ENCODE measurements at regions not wholly inside any gene's neighbourhood (a gene's known extent, or its start where the extent isn't known, plus 50 kb on each side); places are given as distances from the start of the nearest gene placed in this dataset.
A peak's percentile ranks its signal among the peaks of the same experiment; 100 is the strongest.
"Not testable (repeated sequence)": the region's sequence is repeated elsewhere in the genome, so short reads cannot be mapped to it uniquely, and the experiment has no call there.

DNA sequence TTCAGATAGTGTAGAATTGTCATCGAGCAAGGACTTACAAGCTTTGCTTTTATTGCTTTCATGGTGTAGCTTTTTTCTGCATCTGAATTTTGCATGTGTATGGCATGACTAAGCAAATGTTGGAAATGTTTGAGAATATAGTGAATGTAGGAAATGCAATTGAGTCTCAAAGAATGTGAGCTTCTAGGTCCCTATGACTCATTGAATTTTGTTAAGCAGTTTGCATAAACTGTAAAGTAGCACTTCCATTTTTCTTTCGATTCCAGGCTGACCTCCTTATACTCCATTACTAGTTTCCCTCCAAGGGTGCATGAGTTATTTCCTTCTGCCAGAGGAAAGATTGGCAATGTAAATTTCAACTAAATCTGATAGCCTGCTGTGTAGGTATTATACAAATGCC, 619.2 kb downstream of the DIPK2A start:
- H3K36me3 ChIP-seq (ENCODE audit: control insufficient read depth, insufficient read depth, low read length), result no peaks in the 10 kb centered on the region
- H3K27me3 ChIP-seq (ENCODE audit: control insufficient read depth, insufficient read depth, low read length), result no peaks in the 10 kb centered on the region
- no peak overlapping the region for H3K4me3 ChIP-seq (ENCODE audit: low read length)
- WGBS (ENCODE audit: insufficient coverage, low lambda C conversion rate), result 94% methylated on average over 2 of the region's 2 CpGs
- DNase-seq, result no peak
- H3K4me1 ChIP-seq (ENCODE audit: control insufficient read depth, insufficient read depth, low read length), result no peaks in the 10 kb centered on the region
- no peaks in the 10 kb centered on the region for H3K9me3 ChIP-seq (ENCODE audit: control insufficient read depth, low read depth, low read length)
- no peak overlapping the region for H3K27ac ChIP-seq (ENCODE audit: low read length)

DNA sequence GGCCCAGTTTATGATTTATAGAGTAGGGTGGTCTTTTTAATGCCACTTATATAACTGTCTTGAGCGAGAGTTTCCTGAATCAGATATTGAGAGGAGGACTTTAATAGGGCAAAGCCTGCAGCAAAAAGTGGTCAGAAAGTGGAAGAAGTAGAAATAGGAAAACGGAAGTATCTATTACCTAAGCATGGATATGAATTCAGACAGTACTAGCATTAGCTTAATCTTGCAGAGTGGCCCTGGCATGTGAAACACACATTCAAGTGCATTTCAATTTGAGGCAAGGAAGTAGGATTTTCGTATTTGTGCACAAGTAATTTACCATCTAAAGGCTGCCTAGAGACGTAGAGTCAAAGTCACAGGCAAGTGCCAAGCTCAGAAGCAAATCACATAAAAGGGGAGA, 622.3 kb downstream of the DIPK2A start:
- no peaks in the 10 kb centered on the region for H3K36me3 ChIP-seq (ENCODE audit: control insufficient read depth, insufficient read depth, low read length)
- H3K4me1 ChIP-seq (ENCODE audit: control insufficient read depth, insufficient read depth, low read length), result no peaks in the 10 kb centered on the region
- no peak overlapping the region for H3K4me3 ChIP-seq (ENCODE audit: low read length)
- H3K9me3 ChIP-seq (ENCODE audit: control insufficient read depth, low read depth, low read length), result no peaks in the 10 kb centered on the region
- 94% methylated on average over 3 of the region's 4 CpGs for WGBS (ENCODE audit: insufficient coverage, low lambda C conversion rate)
- H3K27me3 ChIP-seq (ENCODE audit: control insufficient read depth, insufficient read depth, low read length), result no peaks in the 10 kb centered on the region
- no peak overlapping the region for H3K27ac ChIP-seq (ENCODE audit: low read length)
- DNase-seq, result no peak

DNA sequence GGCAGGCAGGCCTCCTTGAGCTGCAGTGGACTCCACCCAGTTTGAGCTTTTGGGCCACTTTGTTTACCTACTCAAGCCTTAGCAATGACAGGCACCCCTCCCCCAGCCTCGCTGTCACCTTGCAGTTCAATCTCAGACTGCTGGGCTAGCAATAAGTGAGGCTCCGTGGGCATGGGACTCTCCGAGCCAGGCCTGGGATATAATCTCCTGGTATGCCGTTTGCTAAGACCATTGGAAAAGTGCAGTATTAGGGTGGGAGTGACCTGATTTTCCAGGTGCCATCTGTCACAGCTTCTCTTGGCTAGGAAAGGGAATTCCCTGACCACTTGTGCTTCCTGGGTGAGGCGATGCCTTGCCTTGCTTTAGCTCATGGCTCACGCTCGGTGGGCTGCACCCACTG, 648.6 kb downstream of the DIPK2A start:
- not testable (repeated sequence) for H3K4me1 ChIP-seq (ENCODE audit: control insufficient read depth, insufficient read depth, low read length); H3K9me3 ChIP-seq (ENCODE audit: control insufficient read depth, low read depth, low read length); H3K27me3 ChIP-seq (ENCODE audit: control insufficient read depth, insufficient read depth, low read length); H3K27ac ChIP-seq (ENCODE audit: low read length); DNase-seq; H3K4me3 ChIP-seq (ENCODE audit: low read length); H3K36me3 ChIP-seq (ENCODE audit: control insufficient read depth, insufficient read depth, low read length)
- no CpG with 5 or more reads among the region's 7 CpGs for WGBS (ENCODE audit: insufficient coverage, low lambda C conversion rate)

DNA sequence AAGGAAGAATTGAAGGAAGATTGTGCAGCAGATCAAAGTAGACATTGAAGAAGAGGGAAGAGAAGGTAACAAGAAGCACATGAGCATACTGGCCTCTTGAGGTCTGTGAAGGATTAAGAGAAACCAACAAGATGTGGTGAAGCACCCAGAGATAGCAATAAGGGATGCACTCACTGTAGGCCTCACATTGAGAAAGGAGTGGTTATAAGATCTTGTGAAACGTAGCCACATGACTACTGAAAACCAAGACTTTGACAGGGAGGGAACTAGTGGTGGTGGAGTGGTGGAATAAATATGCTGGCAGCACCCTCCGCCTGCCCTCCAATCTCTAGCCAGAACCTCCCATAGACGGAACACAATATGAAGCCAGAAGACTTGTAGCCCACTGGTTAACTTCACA, 651.2 kb downstream of the DIPK2A start:
- H3K4me1 ChIP-seq (ENCODE audit: control insufficient read depth, insufficient read depth, low read length), result no peaks in the 10 kb centered on the region
- no peaks in the 10 kb centered on the region for H3K9me3 ChIP-seq (ENCODE audit: control insufficient read depth, low read depth, low read length)
- H3K27ac ChIP-seq (ENCODE audit: low read length), result no peak overlapping the region
- no peak overlapping the region for H3K4me3 ChIP-seq (ENCODE audit: low read length)
- no peaks in the 10 kb centered on the region for H3K27me3 ChIP-seq (ENCODE audit: control insufficient read depth, insufficient read depth, low read length)
- no CpG with 5 or more reads among the region's 3 CpGs for WGBS (ENCODE audit: insufficient coverage, low lambda C conversion rate)
- H3K36me3 ChIP-seq (ENCODE audit: control insufficient read depth, insufficient read depth, low read length), result no peaks in the 10 kb centered on the region
- DNase-seq, result peak in 1 of 2 donors; percentile 5

DNA sequence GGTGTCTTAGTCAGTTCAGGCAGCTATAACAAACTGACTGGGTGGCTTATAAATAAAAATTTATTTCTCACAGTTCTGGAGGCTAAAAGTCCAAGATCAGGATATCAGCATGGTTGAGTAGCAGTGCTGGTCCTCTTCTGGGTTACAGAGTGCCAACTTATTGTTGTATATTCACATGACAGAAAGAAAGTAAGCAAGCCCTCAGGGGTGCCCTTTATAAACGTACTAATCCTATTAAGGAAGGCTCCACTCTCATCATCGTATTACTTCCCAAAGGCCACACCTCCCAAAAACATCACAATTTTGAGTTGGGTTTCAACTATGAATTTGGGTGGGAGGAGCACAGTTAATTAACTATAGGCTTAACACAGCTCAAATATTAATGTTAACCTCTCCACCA, 653.0 kb downstream of the DIPK2A start:
- no peak overlapping the region for H3K4me3 ChIP-seq (ENCODE audit: low read length)
- H3K4me1 ChIP-seq (ENCODE audit: control insufficient read depth, insufficient read depth, low read length), result no peaks in the 10 kb centered on the region
- no peaks in the 10 kb centered on the region for H3K9me3 ChIP-seq (ENCODE audit: control insufficient read depth, low read depth, low read length)
- no peaks in the 10 kb centered on the region for H3K27me3 ChIP-seq (ENCODE audit: control insufficient read depth, insufficient read depth, low read length)
- DNase-seq, result no peak
- H3K36me3 ChIP-seq (ENCODE audit: control insufficient read depth, insufficient read depth, low read length), result no peaks in the 10 kb centered on the region
- WGBS (ENCODE audit: insufficient coverage, low lambda C conversion rate), result 83% methylated on average over 1 of the region's 2 CpGs
- H3K27ac ChIP-seq (ENCODE audit: low read length), result no peak overlapping the region

DNA sequence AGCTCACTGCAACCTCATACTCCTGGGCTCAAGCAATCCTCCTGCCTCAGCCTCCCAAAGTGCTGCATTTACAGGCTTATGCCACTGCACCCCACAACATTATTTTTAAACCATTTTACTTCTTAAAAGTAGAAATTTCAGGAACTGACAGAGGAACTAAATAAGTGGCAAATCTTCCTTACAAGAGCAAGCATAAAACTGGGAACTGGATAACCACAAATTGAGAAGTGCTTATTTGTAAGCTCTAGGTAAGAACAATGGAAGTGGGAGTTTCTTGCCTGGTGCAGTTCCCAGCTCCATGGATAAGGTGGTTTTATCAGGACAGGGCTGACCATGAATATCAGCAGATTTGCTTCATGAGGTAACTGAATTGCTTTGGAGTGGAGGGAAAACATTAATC, 655.2 kb downstream of the DIPK2A start:
- H3K27me3 ChIP-seq (ENCODE audit: control insufficient read depth, insufficient read depth, low read length), result no peaks in the 10 kb centered on the region
- no peak overlapping the region for H3K4me3 ChIP-seq (ENCODE audit: low read length)
- H3K36me3 ChIP-seq (ENCODE audit: control insufficient read depth, insufficient read depth, low read length), result no peaks in the 10 kb centered on the region
- no peaks in the 10 kb centered on the region for H3K9me3 ChIP-seq (ENCODE audit: control insufficient read depth, low read depth, low read length)
- DNase-seq, result no peak
- H3K27ac ChIP-seq (ENCODE audit: low read length), result no peak overlapping the region
- H3K4me1 ChIP-seq (ENCODE audit: control insufficient read depth, insufficient read depth, low read length), result no peaks in the 10 kb centered on the region

DNA sequence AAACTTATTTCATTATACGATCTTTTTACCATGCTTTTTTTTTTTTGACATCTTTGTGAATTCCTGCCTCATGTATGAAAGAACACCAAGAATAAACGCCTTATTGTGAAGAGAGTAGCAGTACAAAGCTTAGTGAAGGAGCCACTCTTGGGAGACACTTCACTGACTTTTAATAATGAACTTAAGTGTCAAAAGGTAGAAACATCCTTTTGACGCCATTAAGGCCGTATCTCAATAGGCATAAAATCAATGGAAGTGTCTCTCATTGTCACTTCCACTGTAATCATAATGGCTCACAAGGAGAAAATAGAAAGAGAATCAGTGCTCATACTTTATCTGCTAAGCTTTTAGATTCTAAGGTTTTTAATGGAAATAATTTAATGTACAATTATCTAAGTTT, 657.8 kb downstream of the DIPK2A start:
- H3K27me3 ChIP-seq (ENCODE audit: control insufficient read depth, insufficient read depth, low read length), result no peaks in the 10 kb centered on the region
- 79% methylated on average over 2 of the region's 4 CpGs for WGBS (ENCODE audit: insufficient coverage, low lambda C conversion rate)

DNA sequence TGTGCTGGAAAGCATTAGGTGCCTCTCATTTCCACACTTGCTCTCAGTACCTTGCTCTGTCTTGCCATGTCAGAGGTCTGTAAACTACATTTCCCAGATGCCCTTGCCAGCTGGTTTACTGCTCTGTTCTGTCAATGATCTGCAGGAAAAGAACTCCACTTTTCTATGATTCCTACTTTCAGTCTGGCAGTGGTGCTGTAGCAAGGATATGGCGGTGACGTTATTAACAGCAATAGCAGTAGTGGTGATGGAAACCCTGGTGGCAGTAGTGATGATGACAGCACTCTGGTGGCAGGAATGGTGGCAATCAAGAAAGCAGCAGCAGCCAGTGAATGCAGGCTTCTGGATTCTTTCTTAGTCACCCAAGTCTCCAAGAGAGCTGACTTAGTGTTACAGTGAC, 665.2 kb downstream of the DIPK2A start:
- no peak overlapping the region for H3K4me3 ChIP-seq (ENCODE audit: low read length)
- H3K27me3 ChIP-seq (ENCODE audit: control insufficient read depth, insufficient read depth, low read length), result no peaks in the 10 kb centered on the region
- no peak overlapping the region for H3K27ac ChIP-seq (ENCODE audit: low read length)
- DNase-seq, result peak; percentile 62 to 70
- no peaks in the 10 kb centered on the region for H3K4me1 ChIP-seq (ENCODE audit: control insufficient read depth, insufficient read depth, low read length)
- H3K9me3 ChIP-seq (ENCODE audit: control insufficient read depth, low read depth, low read length), result no peaks in the 10 kb centered on the region
- WGBS (ENCODE audit: insufficient coverage, low lambda C conversion rate), result no CpG with 5 or more reads among the region's 2 CpGs
- no peaks in the 10 kb centered on the region for H3K36me3 ChIP-seq (ENCODE audit: control insufficient read depth, insufficient read depth, low read length)

More for the DNA sequence above, 657.8 kb downstream of the DIPK2A start:
- H3K4me3 ChIP-seq (ENCODE audit: low read length), result no peak overlapping the region
- no peak overlapping the region for H3K27ac ChIP-seq (ENCODE audit: low read length)
- H3K4me1 ChIP-seq (ENCODE audit: control insufficient read depth, insufficient read depth, low read length), result no peaks in the 10 kb centered on the region
- no peak for DNase-seq
- no peaks in the 10 kb centered on the region for H3K36me3 ChIP-seq (ENCODE audit: control insufficient read depth, insufficient read depth, low read length)
- H3K9me3 ChIP-seq (ENCODE audit: control insufficient read depth, low read depth, low read length), result no peaks in the 10 kb centered on the region

DNA sequence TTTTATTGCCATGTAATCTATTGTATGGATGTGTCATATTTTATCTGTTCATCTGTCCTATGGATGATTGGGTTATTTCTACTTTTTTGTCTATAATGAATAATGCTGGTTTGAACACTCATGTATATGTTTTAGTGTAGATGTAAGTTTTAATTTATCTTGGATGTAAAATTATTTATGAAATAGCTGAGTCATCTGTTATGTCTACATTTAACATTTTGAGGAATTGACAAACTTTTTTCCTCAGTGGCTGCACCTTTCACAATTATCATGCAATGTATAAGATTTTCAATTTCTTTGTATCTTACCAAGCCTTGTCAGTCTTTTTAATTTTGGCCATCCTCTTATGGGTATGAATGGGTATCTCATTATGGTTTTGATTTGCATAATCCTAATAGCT, 666.4 kb downstream of the DIPK2A start:
- H3K4me1 ChIP-seq (ENCODE audit: control insufficient read depth, insufficient read depth, low read length), result no peaks in the 10 kb centered on the region
- H3K27me3 ChIP-seq (ENCODE audit: control insufficient read depth, insufficient read depth, low read length), result no peaks in the 10 kb centered on the region
- H3K36me3 ChIP-seq (ENCODE audit: control insufficient read depth, insufficient read depth, low read length), result no peaks in the 10 kb centered on the region
- no peak overlapping the region for H3K27ac ChIP-seq (ENCODE audit: low read length)
- H3K4me3 ChIP-seq (ENCODE audit: low read length), result no peak overlapping the region
- no peaks in the 10 kb centered on the region for H3K9me3 ChIP-seq (ENCODE audit: control insufficient read depth, low read depth, low read length)
- DNase-seq, result no peak

DNA sequence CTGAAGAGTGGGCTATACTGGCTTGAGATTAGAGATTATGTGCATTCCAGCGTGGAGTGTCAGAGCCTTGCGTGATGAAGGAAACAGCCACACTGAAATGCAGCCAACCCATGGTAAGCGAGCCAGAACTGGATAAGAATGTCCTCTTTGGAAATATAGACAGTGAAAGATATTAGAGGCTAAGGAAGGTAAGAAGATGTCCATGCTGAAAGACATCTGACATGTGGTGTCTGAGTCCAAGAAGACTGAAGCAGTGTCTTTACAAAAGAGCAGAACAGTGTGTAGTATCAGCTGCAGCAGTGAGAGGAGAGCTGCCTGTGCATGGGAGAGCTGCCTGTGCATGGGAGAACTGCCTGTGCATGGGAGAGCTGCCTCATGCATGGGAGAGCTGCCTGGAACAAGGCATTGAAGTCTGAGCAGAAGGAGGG, 672.2 kb downstream of the DIPK2A start:
- no peak for DNase-seq
- 93% methylated on average over 3 of the region's 3 CpGs for WGBS (ENCODE audit: insufficient coverage, low lambda C conversion rate)

DNA sequence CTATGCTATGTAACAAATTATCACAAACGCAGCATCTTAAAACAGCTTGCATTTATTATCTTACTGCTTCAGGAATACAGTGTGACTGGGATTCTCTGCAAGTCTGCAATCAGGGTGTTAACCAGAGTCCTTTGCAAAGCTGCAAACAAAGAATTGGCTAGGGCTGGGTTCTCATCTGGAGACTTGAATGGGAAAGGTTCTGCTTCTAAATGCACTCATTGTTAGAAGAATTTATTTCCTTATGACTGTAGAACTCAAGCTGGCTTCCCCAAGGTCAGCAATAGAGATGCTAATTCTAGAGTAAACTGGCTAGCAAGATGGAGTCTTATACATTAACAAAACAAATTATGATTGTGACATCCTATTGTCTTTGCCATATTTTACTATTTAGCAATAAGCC, 673.7 kb downstream of the DIPK2A start:
- no peak for DNase-seq
- no peaks in the 10 kb centered on the region for H3K36me3 ChIP-seq (ENCODE audit: control insufficient read depth, insufficient read depth, low read length)
- WGBS (ENCODE audit: insufficient coverage, low lambda C conversion rate), result no CpG with 5 or more reads among the region's 1 CpG
- no peak overlapping the region for H3K27ac ChIP-seq (ENCODE audit: low read length)
- H3K4me3 ChIP-seq (ENCODE audit: low read length), result no peak overlapping the region
- no peaks in the 10 kb centered on the region for H3K4me1 ChIP-seq (ENCODE audit: control insufficient read depth, insufficient read depth, low read length)
- no peaks in the 10 kb centered on the region for H3K9me3 ChIP-seq (ENCODE audit: control insufficient read depth, low read depth, low read length)
- H3K27me3 ChIP-seq (ENCODE audit: control insufficient read depth, insufficient read depth, low read length), result no peaks in the 10 kb centered on the region

More for the DNA sequence above, 672.2 kb downstream of the DIPK2A start:
- Histone ChIP-seq H3K4me3 (ENCODE audit: low read length) (no peak overlapping the region), H3K9me3 (ENCODE audit: control insufficient read depth, low read depth, low read length) (no peaks in the 10 kb centered on the region), H3K27me3 (ENCODE audit: control insufficient read depth, insufficient read depth, low read length) (no peaks in the 10 kb centered on the region), H3K36me3 (ENCODE audit: control insufficient read depth, insufficient read depth, low read length) (no peaks in the 10 kb centered on the region), H3K4me1 (ENCODE audit: control insufficient read depth, insufficient read depth, low read length) (no peaks in the 10 kb centered on the region), H3K27ac (ENCODE audit: low read length) (no peak overlapping the region)

Measured in large intestine (tissue), 3 donors.